ENCODE measurements at regions not wholly inside any gene's neighbourhood (a gene's known extent, or its start where the extent isn't known, plus 50 kb on each side); places are given as distances from the start of the nearest gene placed in this dataset.

GRCh38 chr7:155964543-155964942 is 152.3 kb upstream of the SHH start:
- TF ChIP-seq GATA3 (IDR thresholded peaks at IDR 0.05; ENCODE audit: low read depth, low read length) = no peak
- no peak for TF ChIP-seq GATA2 (IDR thresholded peaks at IDR 0.05; ENCODE audit: low read depth, low read length)

All from SH-SY5Y (cell line).